ENCODE measurements at regions not wholly inside any gene's neighbourhood (a gene's known extent, or its start where the extent isn't known, plus 50 kb on each side); places are given as distances from the start of the nearest gene placed in this dataset.

- Histone ChIP-seq H3K9me3 (ENCODE audit: insufficient read depth, low read depth, low read length) (no peaks in the 10 kb centered on the region), H3F3A (ENCODE audit: low read depth) (no peaks in the 10 kb centered on the region), H3K4me2 (ENCODE audit: low read depth, low read length, poor library complexity, severe bottlenecking) (no peak overlapping the region), H2AFZ (ENCODE audit: low read length) (0 out of 2 replicates have a peak overlapping the region, but pooled peaks have one; percentile 32), H3K9ac (ENCODE audit: low read depth, low read length, poor library complexity, severe bottlenecking) (no peak overlapping the region), H4K20me1 (ENCODE audit: insufficient read depth, low read length, poor library complexity, severe bottlenecking) (no peaks in the 10 kb centered on the region), H3K4me1 (ENCODE audit: insufficient read depth, low read length, poor library complexity, severe bottlenecking) (peaks cover 10% of the 10 kb centered on the region), H3K79me2 (ENCODE audit: insufficient read depth, low read length) (no peaks in the 10 kb centered on the region), H3K9me2 (replicated peaks; ENCODE audit: low read depth, low read length) (no peaks in the 10 kb centered on the region), H3K36me3 (ENCODE audit: insufficient read depth, low read length) (no peaks in the 10 kb centered on the region), H3K27me3 (ENCODE audit: insufficient read depth, low read length, poor library complexity, severe bottlenecking) (no peaks in the 10 kb centered on the region), H3K4me3 (ENCODE audit: low read length, poor library complexity, severe bottlenecking) (no peak overlapping the region)
- TF ChIP-seq EZH2phosphoT487 (IDR thresholded peaks at IDR 0.05; ENCODE audit: borderline replicate concordance) = no peak
- TF ChIP-seq, protein P1, sequence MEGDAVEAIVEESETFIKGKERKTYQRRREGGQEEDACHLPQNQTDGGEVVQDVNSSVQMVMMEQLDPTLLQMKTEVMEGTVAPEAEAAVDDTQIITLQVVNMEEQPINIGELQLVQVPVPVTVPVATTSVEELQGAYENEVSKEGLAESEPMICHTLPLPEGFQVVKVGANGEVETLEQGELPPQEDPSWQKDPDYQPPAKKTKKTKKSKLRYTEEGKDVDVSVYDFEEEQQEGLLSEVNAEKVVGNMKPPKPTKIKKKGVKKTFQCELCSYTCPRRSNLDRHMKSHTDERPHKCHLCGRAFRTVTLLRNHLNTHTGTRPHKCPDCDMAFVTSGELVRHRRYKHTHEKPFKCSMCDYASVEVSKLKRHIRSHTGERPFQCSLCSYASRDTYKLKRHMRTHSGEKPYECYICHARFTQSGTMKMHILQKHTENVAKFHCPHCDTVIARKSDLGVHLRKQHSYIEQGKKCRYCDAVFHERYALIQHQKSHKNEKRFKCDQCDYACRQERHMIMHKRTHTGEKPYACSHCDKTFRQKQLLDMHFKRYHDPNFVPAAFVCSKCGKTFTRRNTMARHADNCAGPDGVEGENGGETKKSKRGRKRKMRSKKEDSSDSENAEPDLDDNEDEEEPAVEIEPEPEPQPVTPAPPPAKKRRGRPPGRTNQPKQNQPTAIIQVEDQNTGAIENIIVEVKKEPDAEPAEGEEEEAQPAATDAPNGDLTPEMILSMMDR (conservative IDR thresholded peaks at IDR 0.05; ENCODE audit: low read length) = no peak
Observed at GRCh38 chr15:99486371-99487336, 79.1 kb upstream of the MEF2A start.

GRCh38 chr15:99487337-99487730 is 78.5 kb upstream of the MEF2A start:
- H2AFZ ChIP-seq (ENCODE audit: low read length) = 0 out of 2 replicates have a peak overlapping the region, but pooled peaks have one; percentile 32
- peaks cover 10% of the 10 kb centered on the region for H3K4me1 ChIP-seq (ENCODE audit: insufficient read depth, low read length, poor library complexity, severe bottlenecking)
- no peaks in the 10 kb centered on the region for H3K9me3 ChIP-seq (ENCODE audit: insufficient read depth, low read depth, low read length)
- no peaks in the 10 kb centered on the region for H3K27me3 ChIP-seq (ENCODE audit: insufficient read depth, low read length, poor library complexity, severe bottlenecking)
- H3K4me3 ChIP-seq (ENCODE audit: low read length, poor library complexity, severe bottlenecking) = no peak overlapping the region
- no peak overlapping the region for H3K9ac ChIP-seq (ENCODE audit: low read depth, low read length, poor library complexity, severe bottlenecking)
- no peak overlapping the region for H3K4me2 ChIP-seq (ENCODE audit: low read depth, low read length, poor library complexity, severe bottlenecking)
- H3F3A ChIP-seq (ENCODE audit: low read depth) = no peaks in the 10 kb centered on the region
- H3K9me2 ChIP-seq (replicated peaks; ENCODE audit: low read depth, low read length) = no peaks in the 10 kb centered on the region
- H4K20me1 ChIP-seq (ENCODE audit: insufficient read depth, low read length, poor library complexity, severe bottlenecking) = no peaks in the 10 kb centered on the region
- no peak for TF ChIP-seq EZH2phosphoT487 (IDR thresholded peaks at IDR 0.05; ENCODE audit: borderline replicate concordance)
- TF ChIP-seq, protein P1 (conservative IDR thresholded peaks at IDR 0.05; ENCODE audit: low read length) = no peak
- no peaks in the 10 kb centered on the region for H3K36me3 ChIP-seq (ENCODE audit: insufficient read depth, low read length)
- H3K79me2 ChIP-seq (ENCODE audit: insufficient read depth, low read length) = no peaks in the 10 kb centered on the region

- Histone ChIP-seq H3K4me3 (ENCODE audit: low read length, poor library complexity, severe bottlenecking) (no peak overlapping the region), H3K4me2 (ENCODE audit: low read depth, low read length, poor library complexity, severe bottlenecking) (no peak overlapping the region), H3K4me1 (ENCODE audit: insufficient read depth, low read length, poor library complexity, severe bottlenecking) (peaks cover 9% of the 10 kb centered on the region), H3K9ac (ENCODE audit: low read depth, low read length, poor library complexity, severe bottlenecking) (no peak overlapping the region), H3K27me3 (ENCODE audit: insufficient read depth, low read length, poor library complexity, severe bottlenecking) (no peaks in the 10 kb centered on the region), H3K36me3 (ENCODE audit: insufficient read depth, low read length) (no peaks in the 10 kb centered on the region), H3K9me2 (replicated peaks; ENCODE audit: low read depth, low read length) (no peaks in the 10 kb centered on the region), H3K9me3 (ENCODE audit: insufficient read depth, low read depth, low read length) (no peaks in the 10 kb centered on the region), H3K79me2 (ENCODE audit: insufficient read depth, low read length) (no peaks in the 10 kb centered on the region), H2AFZ (ENCODE audit: low read length) (no peak overlapping the region), H4K20me1 (ENCODE audit: insufficient read depth, low read length, poor library complexity, severe bottlenecking) (no peaks in the 10 kb centered on the region), H3F3A (ENCODE audit: low read depth) (no peaks in the 10 kb centered on the region)
- TF ChIP-seq EZH2phosphoT487 (IDR thresholded peaks at IDR 0.05; ENCODE audit: borderline replicate concordance) = no peak
- TF ChIP-seq, protein P1 (conservative IDR thresholded peaks at IDR 0.05; ENCODE audit: low read length) = no peak
Observed at GRCh38 chr15:99492275-99492674, 73.5 kb upstream of the MEF2A start.
